ENCODE measurements at regions not wholly inside any gene's neighbourhood (a gene's known extent, or its start where the extent isn't known, plus 50 kb on each side); places are given as distances from the start of the nearest gene placed in this dataset.
"Not testable (repeated sequence)": the region's sequence is repeated elsewhere in the genome, so short reads cannot be mapped to it uniquely, and the experiment has no call there.

GRCh38 chr3:86771741-86772512 lies 219.0 kb downstream of the VGLL3 start:
- H3K27me3 ChIP-seq: no peaks in the 10 kb centered on the region
- H3K36me3 ChIP-seq: no peaks in the 10 kb centered on the region
- intact Hi-C loops (cut with DNase I): loop anchor here in 9 of 10 donors (2.0 to 10.0 kb wide), 5 partner anchors 310 to 395 kb away; no protein-coding TSS in a partner anchor
- DNase-seq (no peak), ATAC-seq (peak in 1 of 4 donors; percentile 49)
- no peak overlapping the region for H3K4me3 ChIP-seq
- TF ChIP-seq POLR2A (IDR thresholded peaks at IDR 0.05): no peak
- TF ChIP-seq, protein P1, sequence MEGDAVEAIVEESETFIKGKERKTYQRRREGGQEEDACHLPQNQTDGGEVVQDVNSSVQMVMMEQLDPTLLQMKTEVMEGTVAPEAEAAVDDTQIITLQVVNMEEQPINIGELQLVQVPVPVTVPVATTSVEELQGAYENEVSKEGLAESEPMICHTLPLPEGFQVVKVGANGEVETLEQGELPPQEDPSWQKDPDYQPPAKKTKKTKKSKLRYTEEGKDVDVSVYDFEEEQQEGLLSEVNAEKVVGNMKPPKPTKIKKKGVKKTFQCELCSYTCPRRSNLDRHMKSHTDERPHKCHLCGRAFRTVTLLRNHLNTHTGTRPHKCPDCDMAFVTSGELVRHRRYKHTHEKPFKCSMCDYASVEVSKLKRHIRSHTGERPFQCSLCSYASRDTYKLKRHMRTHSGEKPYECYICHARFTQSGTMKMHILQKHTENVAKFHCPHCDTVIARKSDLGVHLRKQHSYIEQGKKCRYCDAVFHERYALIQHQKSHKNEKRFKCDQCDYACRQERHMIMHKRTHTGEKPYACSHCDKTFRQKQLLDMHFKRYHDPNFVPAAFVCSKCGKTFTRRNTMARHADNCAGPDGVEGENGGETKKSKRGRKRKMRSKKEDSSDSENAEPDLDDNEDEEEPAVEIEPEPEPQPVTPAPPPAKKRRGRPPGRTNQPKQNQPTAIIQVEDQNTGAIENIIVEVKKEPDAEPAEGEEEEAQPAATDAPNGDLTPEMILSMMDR (IDR thresholded peaks at IDR 0.05): no peak
- no peaks in the 10 kb centered on the region for H3K4me1 ChIP-seq
- no peaks in the 10 kb centered on the region for H3K9me3 ChIP-seq
- 65 to 75% (median 70%) methylated on average over 4 of the region's 4 CpGs for WGBS, 4 donors
- H3K27ac ChIP-seq: no peak overlapping the region

DNA sequence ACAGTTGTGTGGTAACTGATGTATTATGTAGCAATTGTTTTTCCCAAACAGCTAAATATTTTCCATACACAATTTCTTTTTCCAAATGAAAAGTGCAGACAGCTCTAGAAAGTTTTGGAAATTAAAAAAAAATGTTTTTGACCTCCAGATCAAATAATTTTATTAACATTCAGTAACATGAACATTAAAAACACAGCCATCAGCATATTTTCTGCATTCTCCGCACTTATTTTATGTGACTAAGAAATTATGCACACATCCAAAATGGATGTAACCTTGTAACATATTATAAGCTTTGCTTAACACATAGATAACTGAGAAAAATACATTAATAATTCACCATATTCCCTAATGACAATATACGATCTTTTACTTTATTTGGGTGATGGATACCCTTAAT lies 224.6 kb downstream of the VGLL3 start:
- no peak overlapping the region for H3K4me3 ChIP-seq
- intact Hi-C loops (cut with DNase I): no loop called here
- no peaks in the 10 kb centered on the region for H3K9me3 ChIP-seq
- H3K27ac ChIP-seq: no peak overlapping the region
- ATAC-seq (no peak), DNase-seq (no peak)
- no peaks in the 10 kb centered on the region for H3K27me3 ChIP-seq
- H3K36me3 ChIP-seq: no peaks in the 10 kb centered on the region
- WGBS, 4 donors: 74 to 82% (median 77%) methylated on average over 2 of the region's 2 CpGs
- no peaks in the 10 kb centered on the region for H3K4me1 ChIP-seq
- no peak for TF ChIP-seq POLR2A (IDR thresholded peaks at IDR 0.05)
- TF ChIP-seq, protein P1 (IDR thresholded peaks at IDR 0.05): no peak

GRCh38 chr3:86757322-86758179 lies 233.4 kb downstream of the VGLL3 start:
- ATAC-seq, H3K4me1 ChIP-seq: not testable (repeated sequence)
- 91 to 95% (median 93%) methylated on average over 26 to 44 of the region's 44 CpGs for WGBS, 4 donors

DNA sequence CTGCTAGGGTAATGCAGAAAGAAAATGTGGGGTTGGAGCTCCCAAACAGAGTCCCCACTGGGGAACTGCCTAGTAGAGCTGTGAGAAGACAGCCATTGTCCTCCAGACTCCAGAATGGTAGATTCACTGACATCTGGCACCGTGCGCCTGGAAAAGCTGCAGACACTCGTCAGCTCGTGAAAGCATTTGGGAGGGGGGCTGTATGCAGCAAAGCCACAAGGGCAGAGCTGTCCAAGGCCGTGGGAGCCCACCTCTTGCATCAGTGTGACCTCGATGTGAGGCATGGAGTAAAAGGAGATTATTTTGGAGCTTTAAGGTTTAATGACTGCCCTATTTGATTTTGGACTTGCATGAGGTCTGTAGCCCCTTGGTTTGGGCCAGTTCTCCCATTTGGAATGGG lies 242.9 kb downstream of the VGLL3 start:
- 56 to 64% (median 62%) methylated on average over 6 of the region's 6 CpGs for WGBS, 4 donors
- Histone ChIP-seq H3K4me1 (no peaks in the 10 kb centered on the region), H3K4me3 (no peak overlapping the region), H3K27ac (no peak overlapping the region), H3K9me3 (no peaks in the 10 kb centered on the region), H3K36me3 (no peaks in the 10 kb centered on the region), H3K27me3 (no peaks in the 10 kb centered on the region)
- TF ChIP-seq, protein P1 (IDR thresholded peaks at IDR 0.05): no peak
- TF ChIP-seq POLR2A (IDR thresholded peaks at IDR 0.05): no peak
- intact Hi-C loops (cut with DNase I): no loop called here
- ATAC-seq (no peak), DNase-seq (no peak)

More at GRCh38 chr3:86757322-86758179, 233.4 kb downstream of the VGLL3 start:
- intact Hi-C loops (cut with DNase I); H3K4me3 ChIP-seq; DNase-seq; H3K27me3 ChIP-seq; H3K27ac ChIP-seq; H3K9me3 ChIP-seq; H3K36me3 ChIP-seq: not testable (repeated sequence)

Data from heart left ventricle (tissue), 16 donors.